H1 (cell line): ENCODE measurements at regions not wholly inside any gene's neighbourhood (a gene's known extent, or its start where the extent isn't known, plus 50 kb on each side); places are given as distances from the start of the nearest gene placed in this dataset.
"Not testable (repeated sequence)": the region's sequence is repeated elsewhere in the genome, so short reads cannot be mapped to it uniquely, and the experiment has no call there.

Experiments
- CHD2 ChIP-seq: IDR thresholded peaks from 2 replicates; pipeline ENCODE4 v1.6.1; 2012; ENCODE audit warnings: low read length, improper control_type of control experiment
- RXRA ChIP-seq: IDR thresholded peaks from 2 replicates; pipeline ENCODE4 v1.6.1; 2011; ENCODE audit warnings: low read depth, mild to moderate bottlenecking, low read length, moderate library complexity; ENCODE audit not compliant: insufficient read depth

DNA sequence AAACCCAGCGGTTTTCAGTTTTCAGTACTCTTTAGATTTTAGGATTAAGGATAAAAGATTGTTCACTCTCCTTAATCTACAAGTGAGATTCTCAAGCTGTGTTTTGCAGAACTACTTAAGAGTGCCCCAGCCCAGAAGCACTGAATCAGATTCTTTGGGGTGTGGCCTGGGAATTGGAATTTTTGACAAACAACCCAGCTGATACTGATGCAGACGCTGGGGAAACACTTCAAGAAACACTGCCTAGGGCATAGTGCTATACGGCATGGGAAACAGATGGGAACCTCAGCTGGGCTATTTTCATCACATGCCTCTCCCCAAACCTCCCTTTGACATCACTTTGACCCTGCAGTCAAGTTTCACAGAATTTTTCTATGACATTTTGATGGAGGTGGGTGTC, 77.3 kb downstream of the TNFAIP3 start:
- TF ChIP-seq RXRA, CHD2: not testable (repeated sequence)
